GM18519 (cell line): ENCODE measurements at regions not wholly inside any gene's neighbourhood (a gene's known extent, or its start where the extent isn't known, plus 50 kb on each side); places are given as distances from the start of the nearest gene placed in this dataset.

ENCODE experiments used
- ATAC-seq: cut with Tn5 transposase; IDR thresholded peaks from one replicate; pipeline ENCODE4 v1.9.1; 2021; ENCODE audit warnings: mild to moderate bottlenecking, moderate library complexity; ENCODE audit not compliant: unreplicated experiment, low FRiP score

- no peak for ATAC-seq
These were observed 58.1 kb upstream of the MEF2A start for GRCh38 chr15:99507504-99508310.

GRCh38 chr15:99508311-99508645 lies 57.5 kb upstream of the MEF2A start:
- no peak for ATAC-seq

- no peak for ATAC-seq
These were observed 56.9 kb upstream of the MEF2A start for GRCh38 chr15:99508852-99509251.

- ATAC-seq, result no peak
These were observed 55.9 kb upstream of the MEF2A start for GRCh38 chr15:99509686-99510461.

- no peak for ATAC-seq
These were observed 54.3 kb upstream of the MEF2A start for GRCh38 chr15:99511531-99511865.

GRCh38 chr15:99511866-99512661 lies 53.7 kb upstream of the MEF2A start:
- ATAC-seq, result peak; percentile 50

- no peak for ATAC-seq
These were observed 51.5 kb upstream of the MEF2A start for GRCh38 chr15:99514306-99514705.
